Activated CD8-positive, alpha-beta T cell treated with anti-CD3 and anti-CD28 coated beads for 36 hours (primary cell): ENCODE measurements at regions not wholly inside any gene's neighbourhood (a gene's known extent, or its start where the extent isn't known, plus 50 kb on each side); places are given as distances from the start of the nearest gene placed in this dataset.

Experiments
- ATAC-seq: fragments of 200-7000 bp; cut with Tn5 transposase; one replicate; pipeline ENCODE4 v1.10.0; 2021; ENCODE audit warnings: mild to moderate bottlenecking, moderate library complexity
- CTCF ChIA-PET: fragments of 350-600 bp; sonication (Branson Sonifier 250); formaldehyde crosslinking; loops from one replicate; lab custom pipeline; 2021; ENCODE audit warnings: antibody characterized with exemption; lab: Charles Lee
- POLR2A ChIA-PET: fragments of 350-600 bp; sonication (Branson Sonifier 250); formaldehyde crosslinking; loops from one replicate; lab custom pipeline; 2021; ENCODE audit warnings: antibody characterized with exemption; lab: Charles Lee
- DNase-seq: peaks from one replicate; pipeline ENCODE4 v3.0.0-alpha.2; 2020
- H3K27ac Mint-ChIP-seq: one replicate; pipeline ENCODE4 v1.8.0; 2021; ENCODE audit warnings: mild to moderate bottlenecking, mixed read lengths
- H3K27me3 Mint-ChIP-seq: one replicate; pipeline ENCODE4 v1.8.0; 2021; ENCODE audit warnings: mixed read lengths
- H3K36me3 Mint-ChIP-seq: one replicate; pipeline ENCODE4 v1.8.0; 2021; ENCODE audit warnings: low read depth, mixed read lengths
- H3K4me1 Mint-ChIP-seq: one replicate; pipeline ENCODE4 v1.8.0; 2021; ENCODE audit warnings: low read depth, mixed read lengths
- H3K4me3 Mint-ChIP-seq: one replicate; pipeline ENCODE4 v1.8.0; 2021; ENCODE audit warnings: mild to moderate bottlenecking, moderate library complexity, mixed read lengths
- H3K9me3 Mint-ChIP-seq: one replicate; pipeline ENCODE4 v1.8.0; 2021; ENCODE audit warnings: mixed read lengths
- intact Hi-C: fragments of 100-400 bp; cut with micrococcal nuclease; formaldehyde crosslinking; loops from one replicate; pipeline ENCODE4 v1.10.0; 2022
- TF ChIP-seq, protein P1 (sequence below): fragments of 200-600 bp; IDR thresholded peaks from one replicate; pipeline ENCODE4 v1.8.0; 2022; ENCODE audit warnings: antibody characterized with exemption, mild to moderate bottlenecking

DNA sequence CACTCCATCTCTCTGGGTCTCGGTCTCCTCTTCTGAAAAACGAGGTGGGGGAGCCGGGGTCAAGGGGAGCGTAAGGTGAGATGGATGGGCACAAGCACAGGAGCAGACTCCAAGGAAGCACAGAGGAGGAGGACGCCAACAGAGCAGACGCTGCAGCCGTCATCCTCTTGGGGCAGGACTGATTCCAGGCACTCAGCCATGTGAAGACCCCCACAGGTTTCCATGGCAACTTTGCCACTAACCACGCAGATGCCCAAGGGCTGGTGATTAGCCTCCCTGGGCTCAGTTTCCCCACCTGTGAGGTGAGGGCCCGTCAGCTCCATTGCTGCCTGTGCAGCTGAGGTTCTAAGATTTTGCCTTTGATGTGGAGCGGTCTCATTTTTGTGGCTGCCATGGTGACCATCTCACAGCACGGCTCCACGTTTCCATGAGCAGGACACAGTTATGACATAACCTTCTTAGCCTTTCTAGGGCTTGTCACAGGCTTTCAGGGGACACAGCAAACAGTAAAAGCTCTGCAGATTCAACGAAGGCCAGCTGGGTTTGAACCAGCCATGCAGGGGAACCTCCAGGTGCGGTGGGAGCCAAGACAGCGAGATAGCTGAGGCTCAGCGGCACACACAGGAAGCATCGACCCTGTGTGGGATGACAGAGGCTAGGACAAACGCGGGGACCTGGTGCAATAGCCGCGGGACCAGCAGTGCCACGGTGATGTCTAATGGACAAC is 170.3 kb downstream of the NUP210 start:
- TF ChIP-seq, protein P1, sequence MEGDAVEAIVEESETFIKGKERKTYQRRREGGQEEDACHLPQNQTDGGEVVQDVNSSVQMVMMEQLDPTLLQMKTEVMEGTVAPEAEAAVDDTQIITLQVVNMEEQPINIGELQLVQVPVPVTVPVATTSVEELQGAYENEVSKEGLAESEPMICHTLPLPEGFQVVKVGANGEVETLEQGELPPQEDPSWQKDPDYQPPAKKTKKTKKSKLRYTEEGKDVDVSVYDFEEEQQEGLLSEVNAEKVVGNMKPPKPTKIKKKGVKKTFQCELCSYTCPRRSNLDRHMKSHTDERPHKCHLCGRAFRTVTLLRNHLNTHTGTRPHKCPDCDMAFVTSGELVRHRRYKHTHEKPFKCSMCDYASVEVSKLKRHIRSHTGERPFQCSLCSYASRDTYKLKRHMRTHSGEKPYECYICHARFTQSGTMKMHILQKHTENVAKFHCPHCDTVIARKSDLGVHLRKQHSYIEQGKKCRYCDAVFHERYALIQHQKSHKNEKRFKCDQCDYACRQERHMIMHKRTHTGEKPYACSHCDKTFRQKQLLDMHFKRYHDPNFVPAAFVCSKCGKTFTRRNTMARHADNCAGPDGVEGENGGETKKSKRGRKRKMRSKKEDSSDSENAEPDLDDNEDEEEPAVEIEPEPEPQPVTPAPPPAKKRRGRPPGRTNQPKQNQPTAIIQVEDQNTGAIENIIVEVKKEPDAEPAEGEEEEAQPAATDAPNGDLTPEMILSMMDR = no peak
- Mint-ChIP-seq H3K9me3 (no peaks in the 10 kb centered on the region), H3K36me3 (no peaks in the 10 kb centered on the region), H3K27ac (no peak overlapping the region), H3K4me3 (no peak overlapping the region), H3K27me3 (no peaks in the 10 kb centered on the region), H3K4me1 (no peaks in the 10 kb centered on the region)
- ChIA-PET CTCF (interaction anchor here (0.8 kb wide), 1 partner anchor 11 kb away, joined by 3 read pairs; no protein-coding TSS in a partner anchor), POLR2A (no interaction called here)
- ATAC-seq (no peak), DNase-seq (no peak)
- intact Hi-C loops = no loop called here

DNA sequence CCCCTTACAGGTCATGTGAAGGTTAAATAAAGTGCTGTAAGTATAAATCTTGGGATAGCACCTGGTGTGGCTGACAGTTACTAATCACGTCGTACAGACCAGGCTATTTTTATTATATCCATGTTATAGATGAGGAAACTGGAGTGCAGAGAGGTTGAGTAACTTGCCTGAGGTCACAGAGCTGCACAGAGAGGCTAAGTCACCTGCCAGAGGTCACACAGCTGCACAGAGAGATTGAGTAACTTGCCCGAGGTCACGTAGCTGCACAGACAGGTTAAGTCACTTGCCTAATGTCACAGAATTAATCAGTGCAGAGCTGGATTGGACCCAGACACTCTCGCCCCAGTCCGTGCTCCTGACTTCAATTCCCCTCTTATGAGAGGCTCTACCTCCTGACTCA is 171.5 kb downstream of the NUP210 start:
- intact Hi-C loops = no loop called here
- Mint-ChIP-seq H3K4me3 (no peak overlapping the region), H3K27me3 (no peaks in the 10 kb centered on the region), H3K4me1 (no peaks in the 10 kb centered on the region), H3K27ac (no peak overlapping the region), H3K36me3 (no peaks in the 10 kb centered on the region), H3K9me3 (no peaks in the 10 kb centered on the region)
- TF ChIP-seq, protein P1 = no peak
- ChIA-PET CTCF (no interaction called here), POLR2A (interaction anchor here (0.9 kb wide), 1 partner anchor 159 kb away, joined by 3 read pairs; no protein-coding TSS in a partner anchor)
- ATAC-seq (no peak), DNase-seq (no peak)

DNA sequence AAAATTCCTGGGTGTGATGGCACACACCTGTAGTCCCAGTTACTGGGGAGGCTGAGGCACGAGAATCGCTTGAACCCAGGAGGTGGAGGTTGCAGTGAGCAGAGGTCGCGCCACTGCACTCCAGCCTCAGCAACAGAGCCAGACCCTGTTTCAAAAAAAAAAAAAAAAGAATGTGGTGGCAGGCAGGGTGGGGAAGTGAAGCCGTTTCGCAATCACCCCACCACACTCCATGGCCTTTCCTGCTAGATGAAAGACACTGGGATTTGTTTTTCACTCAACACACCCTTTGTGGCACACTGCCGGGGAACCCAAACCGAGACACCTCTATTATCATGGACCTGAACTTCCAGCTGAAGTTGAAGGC is 172.4 kb upstream of the IQSEC1 start:
- Mint-ChIP-seq H3K27me3 (no peaks in the 10 kb centered on the region), H3K36me3 (no peaks in the 10 kb centered on the region), H3K4me3 (no peak overlapping the region), H3K4me1 (no peaks in the 10 kb centered on the region), H3K27ac (no peak overlapping the region), H3K9me3 (no peaks in the 10 kb centered on the region)
- ChIA-PET POLR2A (no interaction called here), CTCF (no interaction called here)
- no peak for DNase-seq
- ATAC-seq = no peak
- TF ChIP-seq, protein P1 = no peak
- intact Hi-C loops = no loop called here

DNA sequence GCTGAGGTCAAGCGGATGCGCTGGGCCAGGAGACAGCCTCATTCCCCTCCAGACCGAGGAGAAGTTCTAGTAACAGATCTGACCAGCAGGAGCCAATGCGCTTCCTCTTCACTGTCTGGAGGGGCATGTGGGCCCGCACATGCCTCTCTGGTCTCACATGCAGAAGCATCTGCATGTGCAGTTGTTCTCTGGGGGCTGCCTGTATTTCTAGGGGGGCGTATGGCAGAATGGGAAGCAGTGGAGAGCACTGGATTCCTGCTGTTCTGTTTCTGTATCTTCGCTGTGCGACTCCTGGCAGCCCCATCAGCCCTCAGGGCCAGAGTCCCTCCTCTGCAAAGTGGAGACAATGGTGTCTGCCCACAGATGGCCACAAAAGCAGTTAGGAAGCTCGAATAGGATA is 170.4 kb upstream of the IQSEC1 start:
- Mint-ChIP-seq H3K36me3 (no peaks in the 10 kb centered on the region), H3K4me3 (no peak overlapping the region), H3K27ac (no peak overlapping the region), H3K27me3 (no peaks in the 10 kb centered on the region), H3K4me1 (no peaks in the 10 kb centered on the region), H3K9me3 (no peaks in the 10 kb centered on the region)
- intact Hi-C loops = no loop called here
- ATAC-seq (no peak), DNase-seq (no peak)
- TF ChIP-seq, protein P1 = no peak
- POLR2A ChIA-PET = interaction anchor here (1.1 kb wide), 1 partner anchor 9 kb away, joined by 4 read pairs; no protein-coding TSS in a partner anchor
- CTCF ChIA-PET = interaction anchor here (0.7 kb wide), 1 partner anchor 594 kb away, joined by 3 read pairs; no protein-coding TSS in a partner anchor

DNA sequence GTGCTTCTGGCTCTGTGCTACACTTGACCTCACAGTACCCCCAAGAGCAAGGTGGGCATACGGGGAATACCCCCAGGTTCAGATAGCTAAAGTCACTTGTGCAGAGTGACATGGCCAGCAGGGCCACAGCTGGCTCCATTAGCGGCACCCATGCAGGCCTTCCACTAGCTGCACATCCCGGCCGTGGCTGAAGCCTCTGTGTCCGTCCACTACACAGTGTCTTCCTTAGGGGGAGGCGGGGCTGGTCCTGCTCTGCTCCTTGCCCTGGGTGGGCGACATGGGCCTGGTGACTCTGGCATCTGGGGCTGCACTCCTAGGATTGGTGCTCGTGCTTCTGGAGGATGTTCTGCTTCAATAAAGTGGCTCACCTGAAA is 169.1 kb upstream of the IQSEC1 start:
- no peaks in the 10 kb centered on the region for H3K27me3 Mint-ChIP-seq
- intact Hi-C loops = no loop called here
- ATAC-seq (no peak), DNase-seq (no peak)
- POLR2A ChIA-PET = no interaction called here
- no peaks in the 10 kb centered on the region for H3K9me3 Mint-ChIP-seq
- no peaks in the 10 kb centered on the region for H3K36me3 Mint-ChIP-seq
- TF ChIP-seq, protein P1 = no peak
- CTCF ChIA-PET = interaction anchor here (1.1 kb wide), 1 partner anchor 9 kb away, joined by 3 read pairs; no protein-coding TSS in a partner anchor
- no peaks in the 10 kb centered on the region for H3K4me1 Mint-ChIP-seq
- H3K27ac Mint-ChIP-seq = no peak overlapping the region
- no peak overlapping the region for H3K4me3 Mint-ChIP-seq
